Tibial nerve (tissue), 3 donors: ENCODE measurements at regions not wholly inside any gene's neighbourhood (a gene's known extent, or its start where the extent isn't known, plus 50 kb on each side); places are given as distances from the start of the nearest gene placed in this dataset.

Experiments
- POLR2A ChIP-seq, 2 donors: fragments of 450-650 bp; IDR thresholded peaks; one replicate each; pipeline ENCODE4 v1.6.1; 2017; ENCODE audit warnings: antibody characterized with exemption in 2 of 2, mild to moderate bottlenecking in 2 of 2, moderate library complexity in 2 of 2
- TF ChIP-seq, protein P1 (sequence below), 5 experiments: fragments of 200-600 bp in 3 of 5; fragments of 450-650 bp in 2 of 5; sonication (generic) in 3 of 5; IDR thresholded peaks; one replicate each; pipeline ENCODE4 v1.5.1; 2016 to 2019; ENCODE audit warnings: antibody characterized with exemption in 5 of 5, mild to moderate bottlenecking in 3 of 5, moderate library complexity in 2 of 5

DNA sequence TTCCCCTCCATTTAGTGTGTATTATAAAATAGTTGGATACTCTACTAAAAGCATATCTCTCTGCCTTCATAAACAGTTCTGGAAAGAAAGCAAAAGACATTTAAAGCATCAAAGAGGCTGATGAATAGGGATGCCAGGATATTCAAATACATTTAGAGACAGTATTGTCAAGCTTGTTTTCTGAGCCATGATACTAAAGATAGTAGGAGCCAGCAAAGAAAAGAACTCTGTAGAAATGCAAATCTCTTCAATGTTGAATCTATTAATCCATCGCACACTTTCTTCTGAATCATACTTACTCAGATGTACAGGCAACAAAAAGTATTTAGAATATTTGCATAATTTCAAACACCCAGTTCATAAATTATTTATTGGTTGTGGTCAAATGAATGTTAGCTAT, 207.1 kb upstream of the MEF2C start:
- TF ChIP-seq, protein P1, sequence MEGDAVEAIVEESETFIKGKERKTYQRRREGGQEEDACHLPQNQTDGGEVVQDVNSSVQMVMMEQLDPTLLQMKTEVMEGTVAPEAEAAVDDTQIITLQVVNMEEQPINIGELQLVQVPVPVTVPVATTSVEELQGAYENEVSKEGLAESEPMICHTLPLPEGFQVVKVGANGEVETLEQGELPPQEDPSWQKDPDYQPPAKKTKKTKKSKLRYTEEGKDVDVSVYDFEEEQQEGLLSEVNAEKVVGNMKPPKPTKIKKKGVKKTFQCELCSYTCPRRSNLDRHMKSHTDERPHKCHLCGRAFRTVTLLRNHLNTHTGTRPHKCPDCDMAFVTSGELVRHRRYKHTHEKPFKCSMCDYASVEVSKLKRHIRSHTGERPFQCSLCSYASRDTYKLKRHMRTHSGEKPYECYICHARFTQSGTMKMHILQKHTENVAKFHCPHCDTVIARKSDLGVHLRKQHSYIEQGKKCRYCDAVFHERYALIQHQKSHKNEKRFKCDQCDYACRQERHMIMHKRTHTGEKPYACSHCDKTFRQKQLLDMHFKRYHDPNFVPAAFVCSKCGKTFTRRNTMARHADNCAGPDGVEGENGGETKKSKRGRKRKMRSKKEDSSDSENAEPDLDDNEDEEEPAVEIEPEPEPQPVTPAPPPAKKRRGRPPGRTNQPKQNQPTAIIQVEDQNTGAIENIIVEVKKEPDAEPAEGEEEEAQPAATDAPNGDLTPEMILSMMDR (IDR thresholded peaks at IDR 0.05), result no peak
- no peak for TF ChIP-seq POLR2A (IDR thresholded peaks at IDR 0.05)
